Stimulated activated effector memory CD8-positive, alpha-beta T cell treated with anti-CD3 and anti-CD28 coated beads, Interleukin-12 subunit alpha, Interleukin-12 subunit beta, amount 100 ng/mL, for 72 hours (primary cell): ENCODE measurements at regions not wholly inside any gene's neighbourhood (a gene's known extent, or its start where the extent isn't known, plus 50 kb on each side); places are given as distances from the start of the nearest gene placed in this dataset.
A peak's percentile ranks its signal among the peaks of the same experiment; 100 is the strongest.

ENCODE experiments used
- ATAC-seq: fragments of 150-1000 bp; cut with Tn5 transposase; 2 replicates; pipeline ENCODE4 v1.10.0; 2021
- DNase-seq, 2 donors: peaks; one replicate each; pipeline ENCODE4 v3.0.0; 2021 to 2022; ENCODE audit warnings: low spot score in 2 of 2
- H3K27ac Mint-ChIP-seq: one replicate; pipeline ENCODE4 v1.8.0; 2022; ENCODE audit warnings: mild to moderate bottlenecking, mixed read lengths
- H3K36me3 Mint-ChIP-seq: one replicate; pipeline ENCODE4 v1.8.0; 2022; ENCODE audit warnings: mild to moderate bottlenecking, mixed read lengths
- H3K4me1 Mint-ChIP-seq: one replicate; pipeline ENCODE4 v1.8.0; 2022; ENCODE audit warnings: mixed read lengths
- H3K4me3 Mint-ChIP-seq: one replicate; pipeline ENCODE4 v1.8.0; 2022; ENCODE audit warnings: mild to moderate bottlenecking, mixed read lengths
- H3K9me3 Mint-ChIP-seq: one replicate; pipeline ENCODE4 v1.8.0; 2022; ENCODE audit warnings: mixed read lengths

DNA sequence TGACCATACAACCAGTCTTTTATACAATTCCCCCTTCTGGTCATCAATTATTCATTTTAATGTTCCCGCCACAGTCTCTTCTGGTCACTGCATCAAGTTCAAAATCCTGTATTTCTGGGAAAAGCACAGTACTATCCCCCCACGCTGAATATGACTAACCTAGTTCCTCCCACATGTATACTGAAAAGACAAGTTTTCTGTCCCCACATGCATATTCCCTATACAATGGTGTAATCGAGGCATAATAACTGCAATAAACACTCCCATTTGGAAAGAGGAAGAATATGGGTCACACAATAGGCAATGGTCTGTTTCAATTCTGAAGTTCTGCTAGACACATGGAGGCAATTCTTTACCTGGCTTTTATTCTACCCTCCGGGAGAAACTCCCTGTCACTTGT lies 344.9 kb downstream of the EFNA5 start:
- H3K4me3 Mint-ChIP-seq = no peak overlapping the region
- no peaks in the 10 kb centered on the region for H3K4me1 Mint-ChIP-seq
- no peak for DNase-seq
- no peak for ATAC-seq
- H3K36me3 Mint-ChIP-seq = no peaks in the 10 kb centered on the region
- H3K9me3 Mint-ChIP-seq = no peaks in the 10 kb centered on the region
- H3K27ac Mint-ChIP-seq = no peak overlapping the region

DNA sequence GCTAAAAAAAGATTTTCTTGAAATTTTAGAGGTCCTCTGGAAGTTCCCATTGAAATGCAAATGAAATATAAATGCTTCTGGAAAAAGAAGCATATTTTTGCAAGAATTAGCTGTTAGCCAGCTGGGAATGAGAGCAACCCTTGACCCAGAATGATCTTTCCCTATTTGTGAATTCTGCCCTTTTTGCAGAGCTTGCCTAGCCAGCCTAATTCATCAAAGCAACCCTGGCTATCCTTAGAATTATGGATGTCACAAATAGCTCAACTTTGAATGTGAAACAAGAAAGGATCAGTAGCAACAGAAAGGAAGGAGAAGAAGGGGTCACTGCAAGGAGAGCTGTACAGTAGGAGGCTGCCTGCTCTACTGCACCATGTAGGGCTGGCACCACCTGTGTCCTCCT lies 345.9 kb downstream of the EFNA5 start:
- H3K4me3 Mint-ChIP-seq = no peak overlapping the region
- ATAC-seq (no peak), DNase-seq (no peak)
- no peaks in the 10 kb centered on the region for H3K4me1 Mint-ChIP-seq
- H3K27ac Mint-ChIP-seq = no peak overlapping the region
- H3K9me3 Mint-ChIP-seq = no peaks in the 10 kb centered on the region
- H3K36me3 Mint-ChIP-seq = no peaks in the 10 kb centered on the region

DNA sequence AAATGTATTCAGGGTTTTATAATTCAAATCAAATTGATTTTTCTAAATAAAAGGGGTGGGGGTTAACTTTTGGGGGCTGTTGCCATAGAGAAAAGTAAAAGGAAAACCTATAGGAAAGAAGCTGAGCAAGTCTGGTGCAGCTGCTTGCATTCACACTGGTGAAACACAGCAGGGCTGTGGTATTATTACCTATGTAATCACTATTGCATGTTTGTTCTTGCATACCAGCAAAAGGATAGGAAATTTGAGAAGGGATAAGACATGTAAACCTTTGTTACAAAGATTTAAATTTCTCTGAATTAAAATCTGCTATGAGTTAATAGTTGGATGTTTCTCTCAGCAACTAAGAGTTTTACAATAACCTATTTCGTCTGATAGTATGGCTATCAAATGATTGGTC lies 346.7 kb downstream of the EFNA5 start:
- Mint-ChIP-seq H3K4me3 (no peak overlapping the region), H3K9me3 (no peaks in the 10 kb centered on the region), H3K4me1 (no peaks in the 10 kb centered on the region), H3K27ac (no peak overlapping the region), H3K36me3 (no peaks in the 10 kb centered on the region)
- DNase-seq = no peak
- no peak for ATAC-seq

DNA sequence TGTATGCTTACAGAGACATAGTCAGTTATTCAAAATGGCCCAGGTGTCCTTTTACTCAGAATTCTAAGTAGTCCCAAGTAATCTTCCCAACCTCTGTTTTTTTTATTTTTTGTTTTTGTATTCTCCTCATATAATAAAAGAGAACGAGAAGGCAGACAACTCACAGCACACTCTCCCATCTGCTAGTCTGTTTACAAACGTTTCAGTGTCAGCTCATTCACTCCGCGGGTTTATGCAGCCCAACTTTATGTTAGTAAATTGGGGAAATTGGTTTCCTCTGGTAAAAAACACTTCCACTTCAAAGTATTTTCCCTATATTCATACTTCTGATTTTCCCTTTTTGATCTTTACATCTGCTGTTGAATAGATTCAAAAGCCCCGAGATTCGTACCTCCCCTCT lies 347.2 kb downstream of the EFNA5 start:
- DNase-seq = no peak
- H3K36me3 Mint-ChIP-seq = no peaks in the 10 kb centered on the region
- H3K4me1 Mint-ChIP-seq = no peaks in the 10 kb centered on the region
- no peak overlapping the region for H3K27ac Mint-ChIP-seq
- no peaks in the 10 kb centered on the region for H3K9me3 Mint-ChIP-seq
- ATAC-seq = no peak
- H3K4me3 Mint-ChIP-seq = no peak overlapping the region

DNA sequence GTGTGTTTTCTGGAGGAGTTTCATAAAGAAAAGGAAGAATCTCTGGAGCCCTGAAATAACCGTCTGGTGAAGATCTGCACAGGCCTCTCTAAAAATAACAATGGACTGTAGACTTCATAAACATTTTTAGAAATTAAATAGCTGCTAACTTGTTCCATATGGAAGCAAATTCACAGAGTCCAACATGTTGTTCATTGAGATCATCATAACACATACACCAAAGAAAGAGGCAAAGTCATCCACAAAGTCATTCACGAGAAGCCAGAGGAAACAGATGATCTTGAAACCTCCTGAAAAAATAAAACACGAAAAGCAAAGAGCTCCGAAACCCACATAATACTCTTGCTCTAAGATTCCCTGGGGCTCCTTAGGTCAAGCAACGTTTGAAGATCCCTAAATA lies 347.8 kb downstream of the EFNA5 start:
- Mint-ChIP-seq H3K4me1 (no peaks in the 10 kb centered on the region), H3K27ac (no peak overlapping the region), H3K36me3 (no peaks in the 10 kb centered on the region), H3K9me3 (no peaks in the 10 kb centered on the region), H3K4me3 (no peak overlapping the region)
- no peak for DNase-seq
- no peak for ATAC-seq

DNA sequence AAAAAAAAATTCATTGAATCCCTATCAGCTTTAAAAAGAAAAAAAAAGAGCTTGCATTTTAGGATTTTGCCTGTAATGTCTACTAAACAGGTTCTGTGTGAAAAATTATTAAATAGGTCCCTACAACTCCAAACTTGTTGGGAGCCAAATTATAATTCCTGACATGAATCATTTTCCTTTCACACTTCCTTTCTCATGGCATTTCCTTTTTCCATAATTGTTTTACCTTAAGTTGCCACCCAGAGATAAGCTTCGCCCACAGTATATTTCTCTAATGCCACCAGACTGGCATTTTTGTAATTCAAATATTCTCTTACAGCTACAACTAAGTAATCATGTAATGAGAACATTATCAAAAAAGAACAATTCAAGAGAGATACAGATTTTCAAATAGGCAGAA lies 348.8 kb downstream of the EFNA5 start:
- Mint-ChIP-seq H3K4me1 (no peaks in the 10 kb centered on the region), H3K36me3 (no peaks in the 10 kb centered on the region), H3K27ac (no peak overlapping the region), H3K9me3 (no peaks in the 10 kb centered on the region), H3K4me3 (no peak overlapping the region)
- no peak for ATAC-seq
- no peak for DNase-seq

DNA sequence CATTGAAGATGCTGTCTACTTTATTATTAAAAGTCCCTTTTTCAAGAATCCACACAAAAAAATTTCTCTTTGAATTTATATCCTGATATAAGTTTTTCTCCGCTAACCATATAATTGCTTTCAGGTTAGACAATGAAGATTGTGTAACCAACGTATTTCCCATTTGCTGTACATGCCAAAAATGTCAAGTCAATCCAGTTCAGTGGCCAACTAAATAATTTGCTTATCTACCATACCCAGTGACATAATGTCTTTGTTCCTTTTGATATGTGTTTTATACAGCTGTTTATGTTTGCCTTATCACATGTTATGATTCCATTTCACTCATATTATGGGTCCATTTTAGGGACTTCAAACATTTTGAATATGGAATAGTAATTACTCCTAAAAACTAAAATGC lies 349.9 kb downstream of the EFNA5 start:
- Mint-ChIP-seq H3K9me3 (no peaks in the 10 kb centered on the region), H3K27ac (no peak overlapping the region), H3K36me3 (no peaks in the 10 kb centered on the region), H3K4me1 (no peaks in the 10 kb centered on the region), H3K4me3 (no peak overlapping the region)
- ATAC-seq (no peak), DNase-seq (no peak)

DNA sequence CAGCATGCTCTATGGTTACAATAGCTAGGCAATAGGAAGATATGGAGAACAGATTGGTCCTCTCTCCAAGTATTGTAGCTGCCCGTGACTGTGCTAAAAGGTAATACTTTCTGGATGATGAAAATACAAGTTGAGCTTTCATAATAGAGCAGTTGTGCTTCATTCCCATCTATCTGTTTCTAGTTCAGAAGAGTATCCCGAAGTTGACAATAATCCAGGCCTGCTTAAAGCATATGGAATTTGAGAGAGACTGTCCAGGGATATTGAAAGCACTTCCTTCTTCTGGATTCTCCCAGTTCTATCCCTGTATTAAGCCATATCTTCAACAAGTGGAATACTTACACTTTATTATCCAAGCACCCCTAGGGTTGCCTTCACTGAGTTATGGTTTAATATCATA lies 350.4 kb downstream of the EFNA5 start:
- DNase-seq (no peak), ATAC-seq (no peak)
- no peaks in the 10 kb centered on the region for H3K36me3 Mint-ChIP-seq
- H3K4me3 Mint-ChIP-seq = no peak overlapping the region
- H3K9me3 Mint-ChIP-seq = no peaks in the 10 kb centered on the region
- no peak overlapping the region for H3K27ac Mint-ChIP-seq
- no peaks in the 10 kb centered on the region for H3K4me1 Mint-ChIP-seq

DNA sequence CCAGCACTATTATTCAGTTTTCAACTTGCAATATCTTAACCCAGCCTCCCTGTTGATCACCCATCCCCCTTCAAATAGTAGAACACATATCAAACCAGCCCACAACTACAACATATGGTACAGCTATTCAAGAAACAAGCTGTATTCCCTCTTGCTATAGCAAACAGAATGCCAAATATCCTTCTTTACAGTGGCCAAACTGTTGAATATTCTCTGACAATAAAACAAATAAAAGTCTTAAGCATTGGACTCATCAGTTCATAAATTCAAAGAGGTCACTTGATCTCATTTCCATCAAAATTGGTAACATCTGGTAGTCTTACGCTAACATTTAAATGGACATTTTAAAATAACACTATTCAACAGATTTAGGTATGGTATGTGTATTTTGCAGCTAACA lies 350.8 kb downstream of the EFNA5 start:
- Mint-ChIP-seq H3K9me3 (no peaks in the 10 kb centered on the region), H3K36me3 (no peaks in the 10 kb centered on the region), H3K4me3 (no peak overlapping the region), H3K4me1 (no peaks in the 10 kb centered on the region), H3K27ac (no peak overlapping the region)
- DNase-seq (no peak), ATAC-seq (no peak)

DNA sequence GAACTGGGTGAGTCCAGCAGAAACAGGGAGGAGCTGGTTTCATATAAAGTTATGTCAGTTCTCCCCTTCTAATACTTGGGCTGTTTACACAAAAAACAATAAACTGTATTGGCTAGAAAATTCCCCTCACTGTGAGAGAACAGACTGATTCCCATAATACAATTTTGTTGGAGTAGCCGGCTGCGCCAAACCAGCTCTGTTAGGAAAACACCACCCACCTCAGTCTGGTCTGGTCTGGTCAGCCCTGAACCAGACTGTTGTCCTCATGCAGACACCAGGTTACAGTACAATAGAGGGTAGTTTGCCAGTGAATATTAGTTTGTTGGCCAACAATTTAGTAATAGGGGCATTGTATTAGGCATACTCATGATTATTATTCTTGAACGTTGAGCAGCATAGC lies 356.4 kb downstream of the EFNA5 start:
- Mint-ChIP-seq H3K4me1 (no peaks in the 10 kb centered on the region), H3K36me3 (no peaks in the 10 kb centered on the region), H3K27ac (no peak overlapping the region), H3K9me3 (peaks cover 2% of the 10 kb centered on the region), H3K4me3 (no peak overlapping the region)
- DNase-seq (no peak), ATAC-seq (no peak)

DNA sequence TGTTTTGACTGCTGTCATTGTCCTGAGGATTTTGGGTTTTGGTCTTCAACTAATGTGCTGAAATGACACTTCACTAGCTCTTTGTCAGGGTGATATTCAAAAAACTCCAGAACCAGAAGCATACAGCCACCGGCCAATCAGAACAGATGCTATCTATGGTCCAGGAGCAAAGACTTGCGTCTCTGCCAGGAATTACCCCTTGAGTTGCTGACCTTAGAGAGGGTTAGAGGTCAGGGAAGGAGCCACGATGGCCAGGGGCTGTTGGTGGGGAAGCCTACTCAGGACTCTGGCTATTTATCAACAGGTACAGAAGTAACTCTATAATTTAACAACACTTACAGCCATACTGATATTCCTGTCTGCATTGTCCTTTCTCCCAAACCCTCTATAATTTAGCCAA lies 356.8 kb downstream of the EFNA5 start:
- Mint-ChIP-seq H3K4me1 (no peaks in the 10 kb centered on the region), H3K9me3 (peaks cover 3% of the 10 kb centered on the region), H3K4me3 (no peak overlapping the region), H3K36me3 (no peaks in the 10 kb centered on the region), H3K27ac (no peak overlapping the region)
- ATAC-seq (no peak), DNase-seq (no peak)

DNA sequence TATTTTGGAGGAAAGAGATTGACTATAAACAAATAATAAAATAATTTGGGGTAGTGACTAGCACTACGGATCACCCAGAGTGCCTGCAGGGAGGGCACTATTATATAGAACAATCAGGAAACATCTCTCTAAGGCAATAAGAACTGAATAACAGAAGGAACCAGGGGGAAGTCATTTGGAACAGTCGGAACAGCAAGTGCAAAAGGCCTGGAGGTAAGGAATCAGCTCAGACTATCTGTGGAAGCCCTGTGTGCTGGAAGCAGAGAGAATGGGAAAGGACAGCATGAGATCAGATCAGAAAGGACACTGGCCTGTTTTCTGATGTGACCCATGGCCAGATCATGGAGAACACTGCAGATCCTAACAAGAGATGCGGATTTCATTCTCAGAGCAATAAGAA lies 357.6 kb downstream of the EFNA5 start:
- no peak for ATAC-seq
- Mint-ChIP-seq H3K9me3 (peaks cover 3% of the 10 kb centered on the region), H3K4me1 (no peaks in the 10 kb centered on the region), H3K4me3 (no peak overlapping the region), H3K36me3 (no peaks in the 10 kb centered on the region), H3K27ac (no peak overlapping the region)
- no peak for DNase-seq

DNA sequence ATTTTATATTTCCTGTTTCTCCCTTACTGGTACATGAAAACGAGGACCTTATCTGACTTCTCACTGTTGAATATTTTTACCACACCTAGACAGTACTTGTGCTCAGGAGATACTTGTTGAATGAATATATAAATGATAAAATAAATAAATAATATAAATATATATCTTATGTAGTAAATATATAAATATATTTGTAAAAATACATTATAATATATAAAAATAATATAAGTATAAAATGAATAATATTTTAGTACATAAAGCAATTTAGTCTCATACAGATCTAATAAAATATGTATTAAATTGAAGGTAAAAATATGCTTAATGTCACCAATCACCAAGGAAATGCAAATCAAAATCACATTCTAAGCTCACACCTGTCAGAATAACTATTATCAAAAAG lies 360.6 kb downstream of the EFNA5 start:
- ATAC-seq (no peak), DNase-seq (no peak)
- H3K4me1 Mint-ChIP-seq = no peaks in the 10 kb centered on the region
- H3K36me3 Mint-ChIP-seq = no peaks in the 10 kb centered on the region
- H3K4me3 Mint-ChIP-seq = no peak overlapping the region
- no peak overlapping the region for H3K27ac Mint-ChIP-seq
- peaks cover 3% of the 10 kb centered on the region for H3K9me3 Mint-ChIP-seq

DNA sequence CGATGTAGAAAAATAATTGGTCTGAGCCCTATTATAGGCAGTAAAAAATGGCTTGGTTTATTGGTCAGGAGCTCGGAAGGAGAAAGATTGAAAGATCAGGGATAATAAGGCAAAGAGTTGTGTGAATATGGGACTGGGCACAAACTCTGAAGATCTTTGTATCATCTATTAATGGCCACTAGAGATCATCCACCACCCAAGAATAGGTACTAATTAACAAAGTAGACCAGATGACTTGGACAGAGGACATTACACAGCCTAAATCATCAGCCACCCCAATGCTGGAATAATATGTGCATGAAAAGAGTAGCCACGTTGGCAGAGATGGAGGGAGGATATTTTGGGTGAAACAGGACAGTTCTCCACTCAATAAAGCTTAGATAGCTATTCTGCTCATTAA lies 364.1 kb downstream of the EFNA5 start:
- Mint-ChIP-seq H3K4me3 (no peak overlapping the region), H3K27ac (no peak overlapping the region), H3K4me1 (no peaks in the 10 kb centered on the region), H3K9me3 (peaks cover 3% of the 10 kb centered on the region), H3K36me3 (no peaks in the 10 kb centered on the region)
- DNase-seq = no peak
- no peak for ATAC-seq

DNA sequence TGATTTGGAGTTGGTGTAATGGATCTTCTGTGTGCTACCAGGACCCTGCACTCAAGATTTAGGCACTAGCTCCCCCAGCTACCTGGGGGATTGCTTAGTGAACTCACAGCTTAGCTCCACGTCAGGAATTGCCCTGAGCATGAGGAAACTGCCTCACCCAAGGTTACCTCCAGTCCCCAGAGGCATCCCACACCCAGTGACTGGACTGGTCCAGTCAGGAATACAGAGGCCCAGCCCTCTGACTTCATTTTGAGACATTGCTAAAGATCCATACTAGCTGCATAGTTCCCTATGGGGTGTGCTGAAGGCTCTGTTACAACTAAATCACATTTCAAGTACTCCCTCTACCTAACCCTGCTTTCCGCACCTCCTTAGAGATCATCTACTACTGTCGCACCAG lies 364.7 kb downstream of the EFNA5 start:
- DNase-seq (no peak), ATAC-seq (no peak)
- H3K4me1 Mint-ChIP-seq = no peaks in the 10 kb centered on the region
- H3K4me3 Mint-ChIP-seq = no peak overlapping the region
- H3K36me3 Mint-ChIP-seq = no peaks in the 10 kb centered on the region
- peaks cover 3% of the 10 kb centered on the region for H3K9me3 Mint-ChIP-seq
- H3K27ac Mint-ChIP-seq = no peak overlapping the region

DNA sequence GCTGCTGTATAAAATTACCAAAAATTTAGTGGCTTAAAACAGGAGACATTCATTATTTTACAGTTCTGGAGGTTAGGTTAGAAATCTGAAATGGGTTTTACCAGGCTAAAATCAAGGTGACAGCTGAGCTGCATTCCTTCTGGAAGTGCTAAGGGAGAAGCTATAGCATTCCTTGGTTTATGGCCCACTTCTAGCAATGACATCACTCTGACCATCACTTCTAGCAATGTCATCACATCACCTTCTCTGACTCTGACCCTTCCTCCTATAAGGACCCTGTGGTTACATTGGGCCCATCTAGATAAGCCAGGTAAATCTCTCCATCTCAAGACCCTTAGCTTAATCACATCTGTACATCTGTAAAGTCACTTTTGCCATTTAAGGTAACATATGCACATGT lies 366.1 kb downstream of the EFNA5 start:
- no peaks in the 10 kb centered on the region for H3K36me3 Mint-ChIP-seq
- ATAC-seq (no peak), DNase-seq (no peak)
- H3K4me1 Mint-ChIP-seq = no peaks in the 10 kb centered on the region
- no peak overlapping the region for H3K27ac Mint-ChIP-seq
- no peak overlapping the region for H3K4me3 Mint-ChIP-seq
- H3K9me3 Mint-ChIP-seq = peaks cover 3% of the 10 kb centered on the region

DNA sequence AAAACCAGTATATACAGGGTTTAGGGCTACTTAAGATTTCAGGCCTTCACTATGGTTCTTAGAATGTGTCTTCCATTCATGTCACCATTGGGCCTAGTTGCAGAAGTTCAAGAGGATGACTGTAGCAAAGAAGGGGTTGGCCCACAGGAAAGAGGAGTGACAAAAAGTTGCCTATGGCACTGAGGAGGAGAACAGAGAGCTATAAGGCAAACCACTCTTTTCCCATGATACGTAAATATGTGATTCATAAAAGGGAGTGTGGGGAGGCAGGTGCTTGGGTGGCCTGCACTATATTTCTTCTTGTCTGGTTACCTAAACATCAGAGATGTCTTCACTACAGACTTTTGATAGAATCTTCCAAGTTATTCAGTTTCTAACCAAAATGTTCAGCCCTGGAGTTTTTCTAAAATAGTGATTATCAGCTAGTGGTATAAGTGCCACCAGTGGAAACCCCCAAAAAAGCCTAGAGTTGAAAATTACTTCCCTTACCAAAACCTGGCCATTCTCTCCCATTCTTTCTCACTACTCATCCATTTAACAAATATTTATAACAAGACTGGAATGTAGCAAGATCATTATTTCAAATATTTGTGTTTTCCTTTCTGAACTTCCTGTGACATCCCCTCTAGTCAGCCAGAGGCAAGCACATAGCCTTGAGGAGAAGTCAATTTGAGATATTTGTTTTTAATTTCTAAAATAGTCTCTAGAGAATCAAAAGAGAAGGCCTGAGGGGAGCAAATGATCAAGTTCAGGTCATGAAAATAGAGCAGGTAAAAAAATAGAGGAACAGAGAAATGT lies 367.4 kb downstream of the EFNA5 start:
- H3K4me1 Mint-ChIP-seq = no peaks in the 10 kb centered on the region
- no peak for DNase-seq
- no peaks in the 10 kb centered on the region for H3K36me3 Mint-ChIP-seq
- no peak overlapping the region for H3K27ac Mint-ChIP-seq
- H3K9me3 Mint-ChIP-seq = no peaks in the 10 kb centered on the region
- H3K4me3 Mint-ChIP-seq = no peak overlapping the region
- peak; percentile 16 for ATAC-seq
